ENCODE measurements at regions not wholly inside any gene's neighbourhood (a gene's known extent, or its start where the extent isn't known, plus 50 kb on each side); places are given as distances from the start of the nearest gene placed in this dataset.

GRCh38 chr6:34618430-34619182, 62.5 kb upstream of the SPDEF start:
- TF ChIP-seq CTCF (IDR thresholded peaks at IDR 0.05; ENCODE audit: extremely low read depth in 1 of 2, insufficient read depth in 1 of 2, low read depth in 1 of 2, low read length in 2 of 2), result no peak
- TF ChIP-seq EZH2 (IDR thresholded peaks at IDR 0.05; ENCODE audit: borderline replicate concordance, low read depth, low read length, severe bottlenecking), result no peak
- TF ChIP-seq MAX (IDR thresholded peaks at IDR 0.05; ENCODE audit: insufficient read depth, insufficient read length), result no peak
- TF ChIP-seq JUN (IDR thresholded peaks at IDR 0.05; ENCODE audit: borderline replicate concordance, insufficient read depth, insufficient read length, low read depth), result no peak
- TF ChIP-seq POLR2A (IDR thresholded peaks at IDR 0.05; ENCODE audit: low read depth, low read length), result no peak
- no peak for TF ChIP-seq POLR2AphosphoS5 (IDR thresholded peaks at IDR 0.05; ENCODE audit: insufficient read depth, low read depth, low read length)
- TF ChIP-seq MYC (IDR thresholded peaks at IDR 0.05; ENCODE audit: low read depth, low read length), result no peak
- no peak for TF ChIP-seq GATA2 (IDR thresholded peaks at IDR 0.05; ENCODE audit: insufficient read depth, insufficient read length, low read depth, low read length)

All from endothelial cell of umbilical vein (primary cell).